ENCODE measurements at regions not wholly inside any gene's neighbourhood (a gene's known extent, or its start where the extent isn't known, plus 50 kb on each side); places are given as distances from the start of the nearest gene placed in this dataset.

DNA sequence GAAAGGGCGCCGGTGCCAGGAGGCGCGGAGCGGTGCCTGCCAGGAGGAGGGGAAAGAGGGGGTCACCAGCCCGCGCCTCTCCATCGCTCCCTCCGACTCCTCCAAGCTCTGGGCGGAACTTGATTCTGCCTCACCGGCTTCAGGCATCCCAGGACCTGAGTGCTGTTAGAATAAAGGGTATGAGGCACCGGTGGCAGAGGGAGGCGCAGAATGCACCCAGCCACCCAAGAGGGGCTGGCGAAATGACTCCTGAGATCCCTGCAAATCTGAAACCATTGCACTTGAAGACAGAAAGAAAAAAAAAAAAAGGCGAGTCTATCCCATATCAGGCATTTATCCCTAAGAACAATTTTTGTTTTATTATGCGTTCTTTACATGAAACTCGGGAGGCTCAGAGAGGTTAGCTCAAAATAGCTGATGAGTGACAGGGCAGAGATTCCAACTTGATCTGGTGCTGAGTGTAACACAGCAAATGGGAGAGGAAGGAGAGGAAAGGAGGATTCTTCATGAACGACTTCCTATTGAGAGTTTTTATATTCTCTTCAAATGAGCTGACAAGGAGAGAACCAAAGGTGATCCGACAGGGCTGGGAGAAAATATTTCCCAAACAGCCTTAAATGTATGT is 157.0 kb upstream of the FRMD4B start:
- DNase-seq (ENCODE audit: low read depth): peak; percentile 35

DNA sequence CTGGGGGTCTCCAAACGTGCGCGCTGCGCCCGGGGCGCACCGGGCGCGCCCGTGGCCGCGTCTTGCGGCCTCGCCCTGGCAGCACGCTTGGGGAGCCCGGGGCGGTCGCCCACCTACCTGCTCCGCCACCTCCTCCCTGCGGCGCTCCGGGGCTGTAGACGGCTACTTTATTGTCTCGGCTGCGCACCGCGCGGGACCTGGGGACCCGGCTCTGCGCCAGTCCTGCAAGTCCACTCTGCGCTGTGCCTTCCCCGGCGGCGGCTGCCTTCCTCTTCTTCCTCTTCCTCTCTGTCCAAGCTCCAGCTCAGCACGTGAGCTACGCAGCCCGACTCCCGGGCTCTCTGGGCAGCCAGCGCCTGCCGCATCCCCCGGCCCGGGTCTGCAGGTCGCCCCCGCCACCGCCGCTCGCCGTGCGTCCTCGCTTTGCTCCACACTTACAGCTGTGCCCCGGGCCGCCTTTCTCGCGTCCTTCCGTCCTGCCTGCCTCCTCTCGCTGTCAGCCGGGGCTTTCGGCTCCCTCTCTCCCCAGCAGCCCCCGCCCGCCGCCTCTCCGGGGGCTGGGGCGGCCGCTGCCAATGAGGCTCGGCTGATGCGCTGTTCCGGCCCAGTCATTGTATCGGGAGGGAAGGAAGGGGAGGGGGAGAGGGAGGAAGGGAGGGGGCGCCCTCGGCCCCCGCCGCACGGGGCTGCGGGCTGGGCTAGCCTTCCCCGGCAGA is 156.4 kb upstream of the FRMD4B start:
- TF ChIP-seq, protein P1, sequence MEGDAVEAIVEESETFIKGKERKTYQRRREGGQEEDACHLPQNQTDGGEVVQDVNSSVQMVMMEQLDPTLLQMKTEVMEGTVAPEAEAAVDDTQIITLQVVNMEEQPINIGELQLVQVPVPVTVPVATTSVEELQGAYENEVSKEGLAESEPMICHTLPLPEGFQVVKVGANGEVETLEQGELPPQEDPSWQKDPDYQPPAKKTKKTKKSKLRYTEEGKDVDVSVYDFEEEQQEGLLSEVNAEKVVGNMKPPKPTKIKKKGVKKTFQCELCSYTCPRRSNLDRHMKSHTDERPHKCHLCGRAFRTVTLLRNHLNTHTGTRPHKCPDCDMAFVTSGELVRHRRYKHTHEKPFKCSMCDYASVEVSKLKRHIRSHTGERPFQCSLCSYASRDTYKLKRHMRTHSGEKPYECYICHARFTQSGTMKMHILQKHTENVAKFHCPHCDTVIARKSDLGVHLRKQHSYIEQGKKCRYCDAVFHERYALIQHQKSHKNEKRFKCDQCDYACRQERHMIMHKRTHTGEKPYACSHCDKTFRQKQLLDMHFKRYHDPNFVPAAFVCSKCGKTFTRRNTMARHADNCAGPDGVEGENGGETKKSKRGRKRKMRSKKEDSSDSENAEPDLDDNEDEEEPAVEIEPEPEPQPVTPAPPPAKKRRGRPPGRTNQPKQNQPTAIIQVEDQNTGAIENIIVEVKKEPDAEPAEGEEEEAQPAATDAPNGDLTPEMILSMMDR (IDR thresholded peaks at IDR 0.05; ENCODE audit: insufficient read depth, low read length, severe bottlenecking): no peak
- DNase-seq (ENCODE audit: low read depth): peak; percentile 29
- Histone ChIP-seq H3K36me3 (ENCODE audit: control insufficient read depth, insufficient read depth, low read length) (peaks cover 1% of the 10 kb centered on the region), H3K27me3 (ENCODE audit: control insufficient read depth, insufficient read depth, low read length) (no peaks in the 10 kb centered on the region), H3K4me3 (ENCODE audit: low read depth, low read length) (peak overlapping the region; percentile 76)
- no peak for FAIRE-seq

More for the DNA sequence above, 157.0 kb upstream of the FRMD4B start:
- TF ChIP-seq, protein P1 (IDR thresholded peaks at IDR 0.05; ENCODE audit: insufficient read depth, low read length, severe bottlenecking): no peak
- no peaks in the 10 kb centered on the region for H3K27me3 ChIP-seq (ENCODE audit: control insufficient read depth, insufficient read depth, low read length)
- FAIRE-seq: no peak
- H3K4me3 ChIP-seq (ENCODE audit: low read depth, low read length): peak overlapping the region; percentile 76
- peaks cover 1% of the 10 kb centered on the region for H3K36me3 ChIP-seq (ENCODE audit: control insufficient read depth, insufficient read depth, low read length)

DNA sequence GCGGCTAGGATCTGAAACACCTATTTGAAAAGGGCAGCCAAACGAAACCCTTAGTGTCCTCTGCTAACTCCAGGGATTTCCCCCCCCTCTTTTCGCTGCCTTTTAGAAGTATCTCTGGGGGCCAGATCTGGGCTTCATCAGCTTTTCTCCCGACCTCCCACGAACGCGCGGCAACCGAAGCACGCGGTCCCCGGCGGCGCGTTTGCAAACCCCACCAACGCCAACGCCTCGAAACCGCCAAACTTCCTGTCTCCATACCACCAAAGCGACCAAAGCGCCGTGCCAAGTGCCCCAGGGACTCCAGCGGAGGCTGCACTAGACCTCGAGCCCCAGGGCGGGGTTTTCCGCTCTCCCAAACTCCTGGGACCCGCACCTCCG is 155.8 kb upstream of the FRMD4B start:
- DNase-seq (ENCODE audit: low read depth): no peak
- peak overlapping the region; percentile 76 for H3K4me3 ChIP-seq (ENCODE audit: low read depth, low read length)
- H3K27me3 ChIP-seq (ENCODE audit: control insufficient read depth, insufficient read depth, low read length): no peaks in the 10 kb centered on the region
- FAIRE-seq: no peak
- peaks cover 1% of the 10 kb centered on the region for H3K36me3 ChIP-seq (ENCODE audit: control insufficient read depth, insufficient read depth, low read length)
- TF ChIP-seq, protein P1 (IDR thresholded peaks at IDR 0.05; ENCODE audit: insufficient read depth, low read length, severe bottlenecking): no peak

DNA sequence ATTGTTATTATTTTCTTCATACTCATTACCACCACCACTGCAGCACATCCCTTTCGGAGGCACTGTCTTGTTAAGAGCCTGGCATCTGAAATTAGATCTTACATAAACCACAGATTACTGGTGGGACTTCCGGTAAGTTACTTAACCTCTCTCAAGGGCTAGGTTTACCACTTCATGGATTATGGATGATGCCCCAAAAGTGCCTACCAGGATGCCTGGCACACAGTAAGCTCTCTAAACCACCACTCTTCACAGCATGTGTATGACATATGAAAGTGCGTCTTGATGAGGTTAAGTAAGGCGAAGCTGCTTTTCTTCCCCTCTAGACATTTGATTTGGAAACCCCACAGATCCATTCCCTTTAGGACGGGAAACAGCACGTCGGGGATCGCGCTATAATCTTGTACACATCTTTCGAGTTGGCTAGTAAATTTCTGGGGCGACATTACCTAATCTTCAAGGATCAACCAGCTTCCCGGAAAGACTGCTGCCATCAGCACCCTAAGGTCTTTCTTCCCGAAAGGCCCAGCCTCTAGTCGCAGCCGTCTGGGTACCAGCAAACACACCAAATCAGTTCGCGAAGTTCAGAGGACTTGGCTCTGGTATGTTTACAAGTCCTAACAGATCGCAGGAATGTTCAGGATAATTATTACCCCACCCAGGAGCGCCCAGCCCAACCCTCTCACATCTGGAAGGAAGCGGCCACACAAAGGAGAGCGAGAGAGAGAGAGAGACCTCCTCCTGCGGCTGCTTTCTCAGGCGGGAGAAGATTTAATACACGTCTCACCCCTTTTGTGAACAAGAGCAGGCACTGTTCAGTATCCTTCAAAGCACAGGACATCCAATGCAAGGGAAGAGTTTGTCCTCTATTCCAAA is 155.1 kb upstream of the FRMD4B start:
- Histone ChIP-seq H3K36me3 (ENCODE audit: control insufficient read depth, insufficient read depth, low read length) (peaks cover 3% of the 10 kb centered on the region), H3K4me3 (ENCODE audit: low read depth, low read length) (peak overlapping the region; percentile 76), H3K27me3 (ENCODE audit: control insufficient read depth, insufficient read depth, low read length) (no peaks in the 10 kb centered on the region)
- TF ChIP-seq, protein P1 (IDR thresholded peaks at IDR 0.05; ENCODE audit: insufficient read depth, low read length, severe bottlenecking): no peak
- FAIRE-seq: peak; percentile 7
- DNase-seq (ENCODE audit: low read depth): peak; percentile 95

DNA sequence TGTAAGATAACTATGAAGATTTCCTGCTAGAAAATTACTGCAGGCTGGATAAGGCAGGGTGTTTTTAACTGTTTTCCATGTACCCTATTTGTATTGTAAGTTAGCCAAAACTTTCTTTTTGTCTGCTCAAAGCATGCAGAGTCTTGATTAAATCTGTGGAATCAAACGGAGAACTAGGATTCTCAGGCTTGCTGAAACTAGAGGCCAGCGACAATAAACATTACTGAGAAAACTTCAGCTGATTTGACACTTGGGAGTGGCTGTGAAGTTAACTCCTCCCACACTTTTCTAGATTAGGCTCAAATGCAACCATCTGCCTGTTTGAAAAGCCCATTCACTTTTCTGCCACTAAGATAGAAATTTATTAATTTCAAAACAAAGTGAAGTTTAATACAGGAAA is 153.2 kb upstream of the FRMD4B start:
- Histone ChIP-seq H3K27me3 (ENCODE audit: control insufficient read depth, insufficient read depth, low read length) (no peaks in the 10 kb centered on the region), H3K4me3 (ENCODE audit: low read depth, low read length) (no peak overlapping the region), H3K36me3 (ENCODE audit: control insufficient read depth, insufficient read depth, low read length) (peaks cover 5% of the 10 kb centered on the region)
- DNase-seq (ENCODE audit: low read depth) (peak; percentile 28), FAIRE-seq (no peak)
- TF ChIP-seq, protein P1 (IDR thresholded peaks at IDR 0.05; ENCODE audit: insufficient read depth, low read length, severe bottlenecking): no peak

All from bronchial epithelial cell (primary cell).